ENCODE measurements at regions not wholly inside any gene's neighbourhood (a gene's known extent, or its start where the extent isn't known, plus 50 kb on each side); places are given as distances from the start of the nearest gene placed in this dataset.

GRCh38 chr4:13181681-13182080, 302.5 kb downstream of the RAB28 start:
- no peak for DNase-seq (ENCODE audit: low read depth)

DNA sequence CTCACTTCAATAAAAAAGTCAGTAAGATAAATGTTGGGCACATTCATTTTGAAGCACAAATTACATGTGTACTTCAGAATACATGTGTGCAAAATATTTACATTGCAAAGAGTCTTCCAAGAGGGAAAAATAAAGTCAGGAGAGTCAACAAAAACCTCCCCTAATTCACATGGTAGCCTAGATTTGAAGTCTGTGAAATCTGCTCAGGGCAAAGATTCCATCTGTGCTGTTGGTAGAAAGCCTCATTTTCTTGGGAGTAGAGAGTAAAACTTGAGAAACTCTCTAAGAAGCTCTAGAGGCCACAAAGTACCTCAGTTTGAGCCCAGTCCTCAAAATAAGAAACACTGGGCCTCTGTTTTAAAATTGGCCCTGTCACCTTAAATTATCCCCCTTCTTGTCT, 303.4 kb downstream of the RAB28 start:
- DNase-seq (ENCODE audit: low read depth), result no peak

GRCh38 chr4:13178621-13179020, 305.5 kb downstream of the RAB28 start:
- DNase-seq (ENCODE audit: low read depth), result no peak

DNA sequence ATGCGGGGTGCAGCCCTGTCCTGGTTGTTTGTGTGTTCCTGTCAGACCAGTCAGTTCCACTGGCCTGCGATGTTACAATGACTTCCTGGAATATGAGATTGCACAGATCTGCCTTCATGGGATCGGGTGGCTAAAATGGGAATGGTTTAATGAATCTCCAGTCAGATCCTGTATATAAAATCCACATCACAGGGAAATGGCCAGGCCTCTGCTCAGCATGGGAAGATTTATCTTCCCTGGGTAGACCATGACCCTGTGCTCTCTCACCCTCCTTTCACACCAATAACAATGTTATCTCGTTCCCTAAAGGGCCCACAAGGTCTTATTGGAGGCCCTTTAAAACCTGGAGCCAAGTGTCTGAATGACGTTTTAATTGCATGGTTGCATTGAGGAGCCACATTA, 307.4 kb downstream of the RAB28 start:
- DNase-seq (ENCODE audit: low read depth), result no peak

DNA sequence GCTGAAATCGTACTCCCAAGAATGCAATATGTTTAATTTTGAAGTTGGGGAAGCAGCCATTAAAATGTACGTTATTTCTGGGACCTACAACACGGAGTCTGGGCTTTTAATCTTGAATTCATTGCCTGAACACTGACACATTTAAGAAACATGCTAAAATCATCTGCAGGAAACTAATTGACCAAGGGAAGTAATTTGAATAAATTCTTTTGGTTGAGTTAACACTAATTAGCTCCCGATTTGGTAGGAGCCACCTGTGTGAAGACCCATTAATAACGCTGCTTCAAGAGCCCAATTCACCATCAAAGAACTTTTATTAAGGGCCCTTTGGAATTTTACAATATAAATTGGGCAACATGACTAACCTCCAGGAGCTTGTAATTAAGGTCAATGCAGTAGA, 309.2 kb downstream of the RAB28 start:
- no peak for DNase-seq (ENCODE audit: low read depth)

- no peak for DNase-seq (ENCODE audit: low read depth)
These were observed 310.1 kb downstream of the RAB28 start for GRCh38 chr4:13174001-13174400.

GRCh38 chr4:13171292-13172057, 312.7 kb downstream of the RAB28 start:
- no peak for DNase-seq (ENCODE audit: low read depth)

DNA sequence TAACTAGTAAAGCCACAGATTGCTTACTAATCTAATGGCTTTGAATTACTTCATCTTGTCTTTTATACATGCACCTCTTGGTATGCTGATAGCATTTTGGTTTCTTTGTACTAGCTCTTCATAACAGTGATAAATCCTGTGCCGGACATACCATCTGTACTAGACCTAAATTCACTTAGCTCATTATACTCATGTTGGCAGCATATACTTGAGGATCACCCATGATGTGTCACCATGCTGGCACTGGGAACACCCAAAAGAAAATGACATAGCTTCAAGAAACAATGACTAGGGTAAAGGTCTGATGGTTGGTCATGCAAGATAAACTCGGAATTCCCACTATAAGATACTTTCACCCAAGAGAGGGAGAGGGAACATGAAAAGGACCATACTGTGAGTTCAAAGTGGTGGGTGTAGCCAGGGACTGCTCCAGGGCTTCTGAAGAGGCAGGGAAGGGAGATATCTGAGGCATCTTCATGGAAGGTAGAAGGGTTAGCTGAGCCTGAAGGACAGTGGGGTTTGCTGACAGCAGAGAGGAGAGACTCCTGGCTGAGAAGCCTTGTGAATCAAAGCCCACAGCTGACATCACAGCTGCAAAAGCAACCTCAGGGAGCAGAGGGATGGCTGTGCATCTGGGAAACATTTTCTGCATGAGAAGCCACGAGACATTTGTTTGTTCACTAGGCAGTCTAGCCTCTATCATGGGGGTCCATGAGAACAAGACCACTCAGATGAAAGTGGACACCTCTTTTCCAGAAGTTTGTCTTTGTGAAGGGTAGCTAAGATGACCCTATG, 314.2 kb downstream of the RAB28 start:
- DNase-seq (ENCODE audit: low read depth), result no peak

GRCh38 chr4:13168326-13168725, 315.8 kb downstream of the RAB28 start:
- no peak for DNase-seq (ENCODE audit: low read depth)

DNA sequence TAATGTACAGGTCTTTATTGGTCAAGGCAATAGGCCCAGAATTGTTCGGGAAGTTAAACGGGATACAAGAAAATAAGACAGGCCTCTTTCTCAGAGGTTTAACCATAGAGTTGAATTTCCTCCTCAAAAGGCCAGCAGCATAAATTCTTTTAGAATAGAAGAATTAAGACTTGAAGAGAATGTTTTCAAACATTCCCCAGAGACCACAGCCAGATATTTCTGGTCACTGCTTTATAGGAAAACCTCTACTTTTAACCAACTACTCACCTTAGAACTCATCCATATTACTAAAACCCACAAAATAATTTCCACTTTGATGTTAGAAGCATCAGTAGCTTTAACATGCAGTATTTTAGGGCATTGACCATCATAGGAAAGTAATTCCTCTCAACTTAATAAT, 317.9 kb downstream of the RAB28 start:
- no peak for DNase-seq (ENCODE audit: low read depth)

GRCh38 chr4:13164783-13165331, 319.3 kb downstream of the RAB28 start:
- DNase-seq (ENCODE audit: low read depth), result no peak

GRCh38 chr4:13162886-13163285, 321.3 kb downstream of the RAB28 start:
- DNase-seq (ENCODE audit: low read depth), result no peak

DNA sequence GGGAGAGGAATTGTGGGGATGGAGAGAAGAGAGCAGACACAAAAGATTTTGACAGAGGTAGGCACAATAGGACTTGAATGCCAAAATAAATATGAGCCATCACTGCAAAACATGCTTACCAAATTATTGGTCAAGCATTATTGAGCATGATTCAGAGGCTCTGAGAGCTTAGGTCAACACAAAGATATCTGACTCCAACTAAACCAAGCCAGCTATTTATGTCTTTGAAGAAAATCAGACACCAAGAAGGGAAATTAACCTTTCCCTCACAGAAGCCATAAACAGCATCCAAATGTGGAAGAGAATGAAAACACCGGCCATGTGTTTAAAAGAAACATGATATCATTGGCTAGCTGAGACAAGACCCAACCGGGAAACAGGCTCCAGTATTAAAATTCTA, 323.2 kb downstream of the RAB28 start:
- DNase-seq (ENCODE audit: low read depth), result no peak

DNA sequence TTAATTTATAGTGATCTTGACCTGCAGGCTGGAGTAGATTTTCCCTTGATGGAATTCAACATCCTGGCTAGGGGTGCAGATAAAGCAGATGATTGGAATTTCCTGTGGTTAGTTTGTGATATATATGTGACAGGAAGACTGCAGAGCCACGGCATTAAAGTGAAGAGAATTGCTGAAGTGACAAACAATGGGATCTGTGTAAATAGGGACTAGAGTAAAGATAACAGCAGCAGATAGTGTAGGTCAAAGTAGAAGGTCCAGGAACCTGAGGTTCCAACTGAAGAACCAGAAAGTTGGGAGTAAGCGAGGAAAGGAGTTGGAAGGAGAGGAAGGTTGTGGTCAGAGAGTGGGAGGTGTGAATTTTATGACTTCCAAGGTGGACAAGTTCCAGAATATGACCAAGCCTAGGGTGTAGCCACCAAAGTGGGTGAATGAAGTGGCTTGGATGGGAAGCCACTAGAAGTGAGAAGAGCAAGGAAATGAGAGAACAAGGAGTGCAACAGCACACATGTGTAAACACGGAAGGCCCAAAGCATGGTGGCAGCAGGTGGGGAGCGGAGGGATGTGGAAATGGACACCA, 325.0 kb downstream of the RAB28 start:
- no peak for DNase-seq (ENCODE audit: low read depth)

DNA sequence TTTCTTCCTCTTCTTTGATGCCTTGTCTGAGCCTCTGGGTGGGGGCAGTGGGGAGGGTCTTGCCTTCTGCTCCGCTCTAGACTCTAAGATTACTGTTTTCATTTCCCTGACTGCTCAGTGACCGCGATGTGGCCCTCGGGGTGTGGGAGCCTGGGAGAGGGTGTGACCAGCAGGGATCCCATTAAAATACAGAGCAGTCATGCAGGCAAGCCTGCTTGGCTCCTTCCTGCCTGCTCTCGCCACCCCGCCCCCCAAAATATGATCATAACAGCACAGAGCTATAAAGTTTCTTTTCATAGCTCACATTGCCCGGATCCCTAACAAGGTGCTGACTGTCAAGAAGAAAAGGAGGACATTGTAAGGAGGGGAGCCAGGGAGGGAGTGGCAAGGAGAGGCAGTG, 332.9 kb downstream of the RAB28 start:
- no peak for DNase-seq (ENCODE audit: low read depth)

DNA sequence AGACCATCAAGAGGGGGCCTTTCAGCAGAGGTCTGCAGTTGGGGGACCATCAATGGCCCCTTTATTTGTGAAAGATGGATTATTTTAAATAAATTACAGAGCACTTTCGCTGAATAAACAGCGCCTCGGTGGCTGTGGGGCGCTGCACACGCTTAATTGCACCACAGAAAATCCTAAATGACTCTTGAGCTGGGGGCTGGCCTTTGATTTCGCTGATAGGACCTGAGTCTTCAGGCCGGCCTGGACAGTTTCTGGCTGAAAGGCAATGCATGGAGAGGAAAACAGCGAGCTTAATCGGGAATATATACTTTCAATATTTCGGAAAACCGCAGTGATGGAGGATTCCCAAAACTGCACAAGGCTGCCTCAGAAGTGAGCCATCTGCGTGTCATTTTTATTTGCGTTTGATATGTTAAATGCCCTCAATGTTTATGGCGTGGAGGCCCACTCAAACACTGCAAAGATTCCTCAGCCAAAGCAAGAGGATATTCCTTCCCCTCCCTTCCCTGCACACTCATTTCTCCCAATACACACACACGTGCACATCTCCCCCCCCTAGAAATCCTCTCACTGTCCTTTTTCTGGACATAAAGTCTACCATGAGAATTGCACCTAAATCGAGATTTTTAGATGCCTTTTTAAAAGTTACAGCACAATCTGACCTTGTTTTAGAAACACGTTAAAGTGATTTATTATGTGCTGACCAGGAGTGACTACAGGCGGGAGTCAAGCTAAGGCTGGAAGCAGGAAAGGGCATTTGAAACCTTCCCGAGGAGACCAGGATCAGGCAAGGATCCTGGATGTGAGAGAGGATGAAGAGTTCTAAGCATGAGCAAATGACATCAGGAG, 340.7 kb downstream of the RAB28 start:
- DNase-seq (ENCODE audit: low read depth), result no peak

DNA sequence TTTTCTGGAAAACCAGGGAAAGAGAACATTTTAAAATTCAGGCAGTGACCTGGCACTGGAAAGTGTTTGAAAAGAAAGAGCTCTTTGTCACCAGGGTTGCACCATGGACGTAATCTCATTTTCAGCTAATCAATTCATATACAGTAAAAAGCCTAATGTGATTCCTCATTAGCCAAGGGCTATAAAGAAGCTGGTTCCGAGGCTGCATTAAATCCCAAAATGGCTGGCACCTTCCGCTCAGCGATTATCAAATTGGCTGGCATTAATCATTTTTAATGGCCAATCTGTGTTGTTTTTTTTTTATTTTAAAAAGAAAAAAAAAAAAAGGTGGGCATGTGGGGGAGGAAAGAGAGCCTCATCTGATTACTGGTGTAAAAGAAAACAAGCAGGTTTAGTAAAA, 341.4 kb downstream of the RAB28 start:
- no peak for DNase-seq (ENCODE audit: low read depth)

DNA sequence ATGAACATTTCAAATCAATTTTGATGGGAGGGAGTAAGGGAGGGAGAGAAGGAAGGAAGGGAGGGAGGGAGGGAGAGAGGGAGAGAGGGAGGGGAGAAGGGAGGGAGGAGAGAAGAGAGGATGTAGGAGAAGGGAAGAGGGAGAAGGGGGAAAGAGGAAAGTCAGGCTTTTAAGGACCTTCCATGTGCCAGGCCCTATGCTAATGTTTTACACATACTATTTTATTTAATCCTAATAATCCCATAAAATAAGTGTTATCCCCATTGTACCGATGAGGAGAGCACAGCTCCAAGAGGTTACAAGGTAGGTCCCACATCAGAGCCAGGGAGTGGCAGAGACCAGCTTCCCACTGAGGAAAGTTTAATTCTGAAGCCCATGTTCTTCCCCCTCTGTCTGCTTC, 341.9 kb downstream of the RAB28 start:
- no peak for DNase-seq (ENCODE audit: low read depth)

- DNase-seq (ENCODE audit: low read depth), result no peak
These were observed 346.8 kb downstream of the RAB28 start for GRCh38 chr4:13137390-13137789.

GRCh38 chr4:13133700-13134099, 350.4 kb downstream of the RAB28 start:
- no peak for DNase-seq (ENCODE audit: low read depth)

DNA sequence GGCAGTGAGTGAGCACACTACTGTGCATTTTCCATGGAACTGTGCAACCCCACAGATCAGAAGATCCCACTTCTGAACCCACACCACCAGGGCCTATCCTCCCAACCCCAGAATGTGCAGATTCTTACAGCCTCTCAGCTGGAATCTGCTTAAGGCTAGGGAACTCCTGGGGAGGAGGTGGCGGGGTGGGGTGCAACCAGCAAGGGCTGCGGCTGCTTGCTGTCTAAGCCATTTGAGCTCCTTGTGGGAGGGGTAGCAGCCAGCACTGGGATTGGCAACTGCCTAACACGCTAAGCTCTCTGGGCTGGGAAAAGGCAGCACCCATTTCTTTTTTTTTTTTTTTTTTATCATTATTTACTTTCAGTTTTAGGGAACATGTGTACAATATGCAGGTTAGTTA, 353.3 kb downstream of the RAB28 start:
- DNase-seq (ENCODE audit: low read depth), result no peak

DNA sequence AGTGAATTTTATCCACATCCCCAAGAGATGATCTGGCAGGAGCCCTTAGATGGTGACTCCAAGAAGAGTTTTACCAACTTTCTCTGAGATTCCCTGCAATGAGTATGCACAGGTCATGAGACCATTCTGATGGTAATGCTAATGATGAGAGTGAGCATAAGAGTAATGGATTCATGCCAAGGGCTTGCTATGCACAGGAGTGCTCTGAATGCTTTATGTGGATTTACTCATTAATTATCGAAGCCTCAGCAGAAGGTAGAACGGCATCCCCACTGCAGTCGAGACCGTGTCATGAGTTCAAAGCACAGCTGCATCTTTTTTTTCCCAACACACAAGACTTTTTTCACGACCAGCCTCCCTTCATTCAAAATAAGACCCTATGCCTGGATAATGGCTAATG, 355.0 kb downstream of the RAB28 start:
- no peak for DNase-seq (ENCODE audit: low read depth)
